ENCODE measurements at regions not wholly inside any gene's neighbourhood (a gene's known extent, or its start where the extent isn't known, plus 50 kb on each side); places are given as distances from the start of the nearest gene placed in this dataset.

DNA sequence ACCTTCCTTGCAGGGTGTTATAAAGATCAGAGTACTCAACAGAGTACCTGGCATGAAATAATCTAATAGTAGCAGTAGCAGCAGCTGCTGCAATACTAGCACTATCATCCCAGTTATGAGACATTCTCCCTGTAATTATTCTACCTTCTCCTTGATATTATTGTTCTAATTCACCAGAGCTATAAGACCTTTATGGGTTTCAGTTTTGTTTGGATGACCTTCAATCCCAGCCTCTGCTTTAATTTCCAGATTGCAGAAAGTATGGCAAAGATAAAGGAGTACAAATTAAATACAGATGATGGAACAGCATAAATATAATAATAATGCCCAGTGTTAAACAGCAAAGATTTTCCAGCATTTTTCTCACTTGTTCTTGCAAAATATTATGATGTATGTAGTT lies 150.5 kb upstream of the MYLIP start:
- Mint-ChIP-seq H3K27ac (no peak overlapping the region), H3K36me3 (ENCODE audit: insufficient read depth) (peaks cover 5% of the 10 kb centered on the region)

DNA sequence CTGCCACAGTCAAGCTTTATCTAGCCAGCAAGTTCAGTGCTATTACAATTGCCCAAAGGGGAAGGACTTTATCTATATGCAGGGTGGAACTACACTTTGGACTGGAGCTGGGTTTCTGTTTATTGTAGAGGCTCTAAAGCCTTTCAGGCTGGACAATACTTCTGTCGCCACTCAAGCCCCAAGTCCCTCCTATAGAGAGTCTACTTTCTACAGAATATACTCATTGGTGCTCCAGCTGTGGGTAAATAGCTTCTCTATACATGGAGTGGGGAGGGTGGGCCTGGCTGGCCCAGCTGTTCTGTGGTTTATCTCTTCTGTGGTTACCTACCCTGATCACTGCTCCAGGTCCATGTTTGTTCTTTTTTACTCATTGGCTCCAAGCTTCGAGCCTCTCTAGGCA lies 151.8 kb upstream of the MYLIP start:
- Mint-ChIP-seq H3K36me3 (ENCODE audit: insufficient read depth) (peaks cover 5% of the 10 kb centered on the region), H3K9me3 (ENCODE audit: low read depth) (peaks cover 12% of the 10 kb centered on the region), H3K27me3 (peaks cover 97% of the 10 kb centered on the region), H3K27ac (no peak overlapping the region), H3K4me3 (ENCODE audit: low read depth) (no peak overlapping the region), H3K4me1 (ENCODE audit: low read depth) (no peaks in the 10 kb centered on the region)
- TF ChIP-seq, protein P1, sequence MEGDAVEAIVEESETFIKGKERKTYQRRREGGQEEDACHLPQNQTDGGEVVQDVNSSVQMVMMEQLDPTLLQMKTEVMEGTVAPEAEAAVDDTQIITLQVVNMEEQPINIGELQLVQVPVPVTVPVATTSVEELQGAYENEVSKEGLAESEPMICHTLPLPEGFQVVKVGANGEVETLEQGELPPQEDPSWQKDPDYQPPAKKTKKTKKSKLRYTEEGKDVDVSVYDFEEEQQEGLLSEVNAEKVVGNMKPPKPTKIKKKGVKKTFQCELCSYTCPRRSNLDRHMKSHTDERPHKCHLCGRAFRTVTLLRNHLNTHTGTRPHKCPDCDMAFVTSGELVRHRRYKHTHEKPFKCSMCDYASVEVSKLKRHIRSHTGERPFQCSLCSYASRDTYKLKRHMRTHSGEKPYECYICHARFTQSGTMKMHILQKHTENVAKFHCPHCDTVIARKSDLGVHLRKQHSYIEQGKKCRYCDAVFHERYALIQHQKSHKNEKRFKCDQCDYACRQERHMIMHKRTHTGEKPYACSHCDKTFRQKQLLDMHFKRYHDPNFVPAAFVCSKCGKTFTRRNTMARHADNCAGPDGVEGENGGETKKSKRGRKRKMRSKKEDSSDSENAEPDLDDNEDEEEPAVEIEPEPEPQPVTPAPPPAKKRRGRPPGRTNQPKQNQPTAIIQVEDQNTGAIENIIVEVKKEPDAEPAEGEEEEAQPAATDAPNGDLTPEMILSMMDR (IDR thresholded peaks at IDR 0.05; ENCODE audit: unreplicated experiment): no peak
- DNase-seq (ENCODE audit: low spot score, unreplicated experiment): no peak

More for the DNA sequence above, 150.5 kb upstream of the MYLIP start:
- no peak for DNase-seq (ENCODE audit: low spot score, unreplicated experiment)
- Mint-ChIP-seq H3K9me3 (ENCODE audit: low read depth) (peaks cover 5% of the 10 kb centered on the region), H3K4me3 (ENCODE audit: low read depth) (no peak overlapping the region), H3K4me1 (ENCODE audit: low read depth) (no peaks in the 10 kb centered on the region), H3K27me3 (peaks cover 98% of the 10 kb centered on the region)
- TF ChIP-seq, protein P1 (IDR thresholded peaks at IDR 0.05; ENCODE audit: unreplicated experiment): no peak

DNA sequence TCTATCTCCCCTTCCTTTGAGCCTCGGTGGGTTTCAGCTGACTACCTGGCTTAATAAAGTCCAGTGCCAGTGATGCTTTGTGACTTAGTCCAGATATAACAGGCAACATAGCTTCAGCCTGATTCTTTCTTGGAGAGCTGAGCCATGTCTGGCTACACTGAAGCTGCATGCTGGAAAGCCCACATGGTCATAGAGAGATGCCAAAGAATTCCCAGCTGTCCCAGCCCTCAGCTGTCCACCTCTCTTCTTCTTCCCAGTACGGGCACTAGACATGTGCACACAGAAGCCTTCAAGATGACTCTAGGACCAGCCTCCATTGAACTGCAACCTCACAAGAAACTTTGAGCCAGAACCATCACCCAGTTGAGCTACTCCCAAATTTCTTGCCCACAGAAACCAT lies 154.1 kb upstream of the MYLIP start:
- Mint-ChIP-seq H3K27me3 (peaks cover 84% of the 10 kb centered on the region), H3K9me3 (ENCODE audit: low read depth) (peaks cover 12% of the 10 kb centered on the region), H3K4me1 (ENCODE audit: low read depth) (peaks cover 7% of the 10 kb centered on the region), H3K36me3 (ENCODE audit: insufficient read depth) (peaks cover 5% of the 10 kb centered on the region), H3K27ac (no peak overlapping the region), H3K4me3 (ENCODE audit: low read depth) (no peak overlapping the region)
- DNase-seq (ENCODE audit: low spot score, unreplicated experiment): no peak
- TF ChIP-seq, protein P1 (IDR thresholded peaks at IDR 0.05; ENCODE audit: unreplicated experiment): no peak

DNA sequence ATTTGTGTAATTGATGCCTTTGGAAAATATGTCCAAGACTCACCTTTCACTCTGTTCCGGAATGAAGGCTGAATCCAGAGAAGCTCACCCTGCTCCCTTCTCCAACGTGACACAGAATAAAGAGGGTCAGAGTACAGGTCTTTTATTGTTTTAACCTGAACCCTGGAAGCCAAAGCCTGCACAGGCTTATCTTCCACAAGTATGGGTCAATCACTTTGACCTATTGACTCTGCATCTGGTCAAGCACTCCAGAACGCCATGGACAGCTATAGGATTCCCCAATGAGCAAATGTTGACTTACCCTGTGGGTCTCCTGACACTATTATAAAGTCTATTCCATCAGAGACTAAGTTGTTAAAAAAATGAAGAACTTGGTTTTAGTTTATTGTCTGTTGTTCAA lies 158.4 kb upstream of the MYLIP start:
- H3K27ac Mint-ChIP-seq: no peak overlapping the region
- no peak for DNase-seq (ENCODE audit: low spot score, unreplicated experiment)
- H3K4me1 Mint-ChIP-seq (ENCODE audit: low read depth): peaks cover 14% of the 10 kb centered on the region
- H3K4me3 Mint-ChIP-seq (ENCODE audit: low read depth): no peak overlapping the region
- peaks cover 5% of the 10 kb centered on the region for H3K36me3 Mint-ChIP-seq (ENCODE audit: insufficient read depth)
- H3K27me3 Mint-ChIP-seq: peaks cover 83% of the 10 kb centered on the region
- H3K9me3 Mint-ChIP-seq (ENCODE audit: low read depth): peaks cover 12% of the 10 kb centered on the region
- TF ChIP-seq, protein P1 (IDR thresholded peaks at IDR 0.05; ENCODE audit: unreplicated experiment): no peak

DNA sequence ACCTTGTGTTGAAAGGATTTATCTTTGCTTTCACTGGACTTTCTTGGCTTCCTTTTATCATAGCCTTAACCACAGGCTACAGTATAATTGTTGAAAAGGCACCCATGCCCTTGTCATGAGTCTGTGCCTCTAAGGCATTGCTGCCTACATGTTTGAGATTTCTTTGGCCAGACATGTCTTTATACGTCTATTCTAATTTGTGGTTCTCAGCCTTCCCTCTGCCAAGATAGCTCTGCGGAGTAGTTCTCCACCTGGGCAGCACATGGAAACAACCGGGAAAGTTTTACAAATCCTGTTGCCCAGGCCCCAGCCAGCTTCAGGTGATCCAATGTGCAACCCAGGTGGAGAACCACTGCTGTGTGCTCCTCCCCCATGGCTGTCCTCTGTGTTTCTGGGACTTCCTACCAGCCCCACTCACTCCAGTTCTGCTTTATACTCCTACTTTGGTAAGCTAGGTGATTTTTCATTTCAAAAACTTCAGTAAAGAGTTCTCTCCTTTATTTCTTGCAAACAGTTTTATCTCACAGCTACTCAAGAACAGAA lies 159.6 kb upstream of the MYLIP start:
- DNase-seq (ENCODE audit: low spot score, unreplicated experiment): no peak
- H3K27ac Mint-ChIP-seq: no peak overlapping the region
- H3K4me1 Mint-ChIP-seq (ENCODE audit: low read depth): peaks cover 14% of the 10 kb centered on the region
- peaks cover 12% of the 10 kb centered on the region for H3K9me3 Mint-ChIP-seq (ENCODE audit: low read depth)
- H3K36me3 Mint-ChIP-seq (ENCODE audit: insufficient read depth): peaks cover 4% of the 10 kb centered on the region
- H3K27me3 Mint-ChIP-seq: peaks cover 82% of the 10 kb centered on the region
- TF ChIP-seq, protein P1 (IDR thresholded peaks at IDR 0.05; ENCODE audit: unreplicated experiment): no peak
- H3K4me3 Mint-ChIP-seq (ENCODE audit: low read depth): no peak overlapping the region
